ENCODE measurements at regions not wholly inside any gene's neighbourhood (a gene's known extent, or its start where the extent isn't known, plus 50 kb on each side); places are given as distances from the start of the nearest gene placed in this dataset.

DNA sequence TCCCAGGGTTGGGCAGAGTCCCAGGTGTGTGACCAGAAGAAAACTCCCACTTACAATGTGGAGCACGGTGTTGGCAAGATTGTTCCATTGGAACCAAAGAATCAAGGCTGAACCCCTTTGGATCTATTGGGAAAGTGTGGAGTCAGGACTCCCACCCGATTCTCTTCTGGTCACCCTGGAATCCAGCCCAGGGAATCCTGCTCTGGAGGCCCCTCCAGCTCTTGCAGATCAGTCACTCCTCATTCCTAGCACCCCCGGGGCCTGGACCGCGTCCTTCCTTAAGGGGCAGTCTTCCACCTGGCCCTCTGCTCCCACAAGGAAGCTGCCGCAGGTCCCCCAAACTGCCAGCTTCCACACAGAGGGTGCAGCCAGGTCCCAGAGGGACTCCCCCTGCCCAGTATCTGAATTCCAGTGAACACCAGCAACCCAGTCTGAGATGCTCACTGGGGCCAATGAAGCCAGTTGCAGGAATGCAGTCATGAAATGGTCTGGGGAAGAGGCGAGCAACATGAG, 170.1 kb downstream of the GADD45G start:
- DNase-seq: no peak

- no peak for DNase-seq
Observed at GRCh38 chr9:89775641-89776040, 170.8 kb downstream of the GADD45G start.

DNA sequence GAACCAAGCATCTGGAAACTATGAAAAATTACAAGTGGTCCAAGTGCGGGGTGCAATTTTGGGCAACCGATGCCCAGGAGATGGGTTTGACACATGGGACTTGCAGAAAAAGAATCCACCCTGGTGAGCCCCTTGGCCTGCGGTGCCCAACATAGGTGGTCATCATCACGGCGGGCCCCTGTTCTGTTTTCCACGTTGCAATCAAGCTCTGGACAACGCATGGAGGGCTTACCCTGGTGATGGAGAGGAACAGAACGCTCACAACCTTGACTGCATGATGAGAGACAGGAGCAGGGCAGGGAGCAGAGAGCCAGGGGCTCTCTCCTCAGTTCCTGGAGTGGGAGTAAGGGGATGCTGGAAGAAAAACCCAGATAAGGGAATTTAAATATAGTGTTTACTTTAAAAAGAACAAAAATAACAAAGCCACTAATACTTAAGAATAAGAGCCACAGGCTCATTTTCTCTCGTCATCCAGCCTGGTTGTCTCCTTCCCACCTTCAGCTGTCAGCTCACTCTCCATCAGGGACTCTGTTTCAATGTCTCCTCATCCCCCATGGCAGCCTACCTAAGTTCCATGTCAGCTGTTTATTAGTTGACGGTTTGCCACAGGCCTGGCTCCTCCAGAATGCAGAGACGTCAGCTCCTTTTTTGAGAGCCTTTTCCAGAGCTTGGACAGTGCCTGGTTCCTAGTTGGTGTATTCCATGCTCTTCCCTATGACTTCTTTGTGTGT, 172.1 kb downstream of the GADD45G start:
- no peak for DNase-seq

DNA sequence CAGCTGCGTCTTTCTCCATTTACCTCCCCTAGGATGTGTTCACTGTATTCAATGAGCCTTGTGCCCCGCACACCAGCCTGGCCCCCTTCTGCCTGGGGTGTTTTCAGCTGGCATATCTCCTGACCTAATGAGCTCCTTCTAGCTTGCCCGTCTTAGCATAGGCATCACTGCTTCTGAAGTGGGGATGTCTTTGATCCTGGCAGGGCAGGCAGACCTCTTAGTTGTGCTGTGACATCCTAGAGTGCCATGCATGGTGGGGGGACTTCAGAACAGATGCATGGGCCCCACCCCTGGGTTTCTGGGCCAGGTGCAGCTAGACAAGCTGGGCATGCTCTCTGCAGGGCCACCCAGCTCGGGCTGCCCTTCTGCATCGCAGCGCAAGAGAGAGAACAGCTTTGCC, 172.7 kb downstream of the GADD45G start:
- DNase-seq: no peak

DNA sequence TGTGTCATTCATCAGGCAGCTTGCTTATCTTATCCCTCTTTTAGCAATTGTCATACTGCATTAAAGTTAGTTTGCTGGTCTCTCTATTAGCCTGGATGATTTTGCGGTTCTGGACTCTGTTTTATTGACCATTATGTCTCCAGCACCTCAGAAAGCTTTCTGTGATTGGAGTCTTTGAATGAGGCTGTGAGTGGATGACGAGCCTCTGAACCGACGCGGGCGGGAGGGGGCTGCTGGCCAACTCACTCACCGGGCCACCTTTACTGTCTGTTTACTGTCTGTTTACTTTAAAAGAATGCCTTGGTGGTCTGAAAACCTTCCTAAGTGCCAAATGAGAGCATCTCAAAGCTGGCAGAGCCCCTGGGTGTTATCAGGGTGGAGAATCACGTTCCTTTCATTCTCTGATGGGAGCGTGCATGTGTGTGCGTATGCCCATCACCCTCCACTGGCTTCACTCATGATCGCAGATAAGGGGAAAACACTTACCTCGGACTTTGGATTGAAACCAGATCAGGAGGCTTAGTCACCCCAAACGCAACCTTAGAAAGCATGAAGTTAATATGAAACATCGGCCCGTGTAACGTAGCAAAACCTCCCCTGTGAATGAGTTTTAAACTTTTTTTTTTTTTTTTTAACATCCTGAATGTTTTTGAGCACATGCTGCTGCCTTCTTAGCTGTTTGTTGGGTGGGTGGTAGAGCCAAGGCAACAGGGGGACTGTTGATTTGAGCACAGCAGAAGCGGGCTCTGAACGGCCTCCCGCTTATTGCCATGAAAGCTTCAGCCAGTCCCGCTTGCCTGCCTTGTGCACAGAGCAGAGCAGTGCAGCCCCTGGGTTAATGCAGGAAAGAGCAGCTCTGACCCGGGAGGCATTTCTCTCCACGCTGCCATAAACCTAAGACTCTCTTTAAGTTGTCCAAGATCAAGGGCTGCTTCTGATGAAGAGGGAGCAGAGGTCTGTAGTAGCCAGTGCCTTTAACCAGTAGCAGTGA, 173.6 kb downstream of the GADD45G start:
- DNase-seq: no peak

GRCh38 chr9:89779405-89780203, 174.8 kb downstream of the GADD45G start:
- no peak for DNase-seq

GRCh38 chr9:89780959-89781358, 176.1 kb downstream of the GADD45G start:
- no peak for DNase-seq

DNA sequence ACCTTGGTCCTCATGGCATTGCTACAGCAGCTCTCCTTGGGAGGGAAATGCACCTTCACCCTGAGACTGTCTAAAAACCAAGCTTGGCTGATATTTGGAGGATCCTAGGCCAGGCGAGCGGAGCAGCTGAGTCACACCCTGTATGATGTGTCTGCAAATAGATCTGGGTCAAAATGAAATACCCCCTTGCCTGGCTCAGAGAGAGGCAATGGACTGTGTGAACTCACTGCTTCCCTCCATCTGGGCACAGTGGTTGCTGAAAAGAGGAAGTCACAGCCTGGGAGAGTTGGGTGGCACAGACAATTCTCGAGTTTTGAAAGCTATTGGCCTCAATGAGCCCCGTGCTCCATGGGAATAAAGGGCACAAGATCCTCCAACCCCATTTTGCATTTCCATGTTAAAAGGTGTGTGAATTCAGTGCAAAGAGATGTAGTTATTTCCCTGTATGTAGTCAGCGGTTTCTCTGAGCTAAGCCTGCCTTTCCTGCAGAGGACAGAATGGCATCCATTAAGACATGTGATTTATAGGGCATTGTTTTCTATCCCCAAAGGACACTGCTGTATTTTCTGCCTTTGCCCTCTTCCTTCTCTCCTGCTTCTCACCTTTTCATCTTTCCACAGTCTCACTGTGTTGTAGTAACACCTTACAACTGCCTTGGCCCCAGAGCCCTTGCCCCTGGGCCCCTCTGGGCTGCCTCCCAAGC, 177.2 kb downstream of the GADD45G start:
- DNase-seq: peak; percentile 89

- DNase-seq: peak; percentile 81
Observed at GRCh38 chr9:89786655-89787054, 181.8 kb downstream of the GADD45G start.

- no peak for DNase-seq
Observed at GRCh38 chr9:89787595-89787994, 182.8 kb downstream of the GADD45G start.

DNA sequence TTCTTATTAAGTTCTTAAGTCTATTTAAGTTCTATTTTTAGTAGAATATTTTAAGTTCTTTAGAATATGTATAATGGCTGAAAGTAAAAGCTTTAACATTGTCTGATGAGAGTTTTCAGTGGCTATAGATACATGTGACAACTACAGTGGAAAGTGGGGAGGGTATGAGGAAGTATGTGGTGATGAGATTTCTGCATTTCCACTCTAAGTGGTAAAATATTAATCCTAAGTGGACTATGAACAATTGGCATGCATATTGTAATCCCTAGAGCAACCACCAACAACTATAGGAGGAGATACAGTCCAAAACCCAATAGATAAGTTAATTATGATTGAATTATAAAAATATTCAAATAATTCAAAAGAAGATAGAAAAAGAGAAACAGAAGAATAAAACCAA, 183.6 kb downstream of the GADD45G start:
- peak; percentile 22 for DNase-seq

DNA sequence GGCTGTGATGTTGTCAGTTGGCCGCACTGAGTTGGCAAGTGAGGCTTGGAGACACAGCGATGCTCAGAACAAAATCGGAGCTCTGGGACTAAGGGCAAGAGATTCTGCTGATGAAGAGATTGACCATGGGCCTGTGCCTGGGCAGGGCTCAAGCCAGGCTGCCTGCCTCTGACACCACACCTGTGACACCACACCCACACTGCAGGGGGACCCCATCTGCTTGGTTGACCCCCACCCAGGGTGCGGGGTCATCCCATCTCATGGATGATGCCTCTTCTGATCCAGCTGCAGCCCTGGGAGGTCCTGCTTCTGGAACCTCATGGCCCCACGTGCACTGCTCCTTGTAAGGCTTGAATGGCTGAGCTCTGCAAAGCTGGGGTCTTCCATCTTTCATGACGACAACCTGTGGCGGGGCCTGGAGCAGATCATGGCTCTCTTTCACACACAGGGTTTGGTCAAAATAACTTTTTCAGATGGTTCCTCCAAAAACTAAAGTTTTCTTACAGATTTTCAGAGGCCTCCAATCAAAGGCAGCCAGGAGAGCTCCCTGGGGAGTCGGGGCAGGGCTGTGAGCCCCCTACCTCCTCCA, 185.2 kb downstream of the GADD45G start:
- no peak for DNase-seq

DNA sequence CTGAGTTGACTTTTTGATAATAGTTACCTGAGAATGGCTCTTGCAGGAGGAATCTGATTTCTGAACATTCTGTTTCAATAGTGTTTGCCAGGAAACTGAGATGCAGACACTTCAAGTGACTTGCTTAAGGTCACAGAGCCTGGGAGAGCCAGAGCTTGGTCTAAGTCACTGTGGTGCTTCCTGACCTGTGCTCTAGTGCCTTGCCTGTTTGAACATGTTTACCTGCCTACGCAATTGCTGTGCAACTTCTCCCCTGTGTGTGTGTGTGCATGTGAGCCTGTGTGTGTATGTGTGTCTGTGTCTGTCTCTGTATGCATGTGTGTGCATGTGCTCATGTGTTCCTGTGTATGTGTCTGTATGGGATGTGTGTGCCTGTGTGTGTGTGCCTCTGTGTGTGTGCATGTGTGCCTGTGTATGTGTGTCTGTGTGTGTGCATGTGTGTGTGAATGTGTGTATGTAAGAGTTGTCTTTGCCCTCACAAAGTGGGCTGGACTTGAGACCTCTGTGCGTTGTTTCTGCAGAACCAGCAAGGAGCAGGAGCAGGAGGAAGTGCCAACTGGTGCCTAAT, 185.8 kb downstream of the GADD45G start:
- no peak for DNase-seq

- DNase-seq: no peak
Observed at GRCh38 chr9:89791754-89792153, 186.9 kb downstream of the GADD45G start.

GRCh38 chr9:89792189-89793123, 187.6 kb downstream of the GADD45G start:
- no peak for DNase-seq

GRCh38 chr9:89793124-89793495, 188.3 kb downstream of the GADD45G start:
- no peak for DNase-seq

DNA sequence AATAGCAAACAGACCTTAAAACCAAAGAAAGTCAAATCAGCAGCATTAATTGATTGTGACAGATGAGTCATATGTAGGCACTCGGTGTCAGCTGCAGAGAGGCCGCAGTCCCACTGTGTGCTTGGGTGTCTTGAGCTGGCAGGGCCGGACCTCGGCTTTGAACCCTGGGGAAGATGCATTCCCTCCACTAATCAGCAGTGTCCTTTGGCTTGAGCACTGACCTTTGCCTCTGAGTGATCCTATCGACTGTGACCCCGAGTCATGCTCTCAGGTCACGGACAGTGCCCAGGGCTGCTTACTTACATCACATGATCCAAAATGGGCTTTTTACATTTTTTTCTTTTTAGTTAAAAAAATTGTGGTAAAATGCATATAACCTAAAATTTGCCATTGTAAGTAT, 188.7 kb downstream of the GADD45G start:
- no peak for DNase-seq

DNA sequence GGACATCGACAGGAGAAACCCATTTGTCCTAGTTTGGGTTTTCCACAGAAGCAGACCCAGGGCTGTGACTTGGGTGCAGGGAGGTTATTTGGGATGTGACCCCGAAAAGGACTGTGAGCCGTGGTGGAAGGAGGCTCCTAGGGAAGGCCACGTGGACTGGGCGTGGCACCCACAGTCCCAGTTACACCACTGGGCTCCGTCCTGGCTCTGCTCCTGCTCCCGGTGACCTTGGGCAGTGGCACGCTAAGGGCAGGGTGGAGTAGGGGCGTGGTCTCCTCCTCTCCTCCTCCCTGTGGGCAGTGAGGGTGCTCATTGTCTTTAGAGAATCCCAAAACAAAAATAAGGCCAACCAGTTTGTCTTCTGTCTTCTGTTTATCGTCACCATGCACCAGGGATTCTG, 190.1 kb downstream of the GADD45G start:
- no peak for DNase-seq

- DNase-seq: no peak
Observed at GRCh38 chr9:89795538-89796195, 190.9 kb downstream of the GADD45G start.

GRCh38 chr9:89796606-89797005, 191.8 kb downstream of the GADD45G start:
- DNase-seq: no peak
